Heart left ventricle (tissue), 16 donors: ENCODE measurements at regions not wholly inside any gene's neighbourhood (a gene's known extent, or its start where the extent isn't known, plus 50 kb on each side); places are given as distances from the start of the nearest gene placed in this dataset.

Experiments
- ATAC-seq, 4 donors: fragments of 200-7000 bp; cut with Tn5 transposase; one replicate each; pipeline ENCODE4 v1.9.1; 2020 to 2022; ENCODE audit warnings: moderate library complexity in 4 of 4, mild to moderate bottlenecking in 3 of 4, moderate number of reproducible peaks in 1 of 4
- DNase-seq, 5 donors: peaks; one replicate each; pipeline ENCODE4 v3.0.0-alpha.2; 2020
- H3K27ac ChIP-seq, 12 donors: fragments of 200-600 bp; sonication (generic) in 4 of 12; one replicate each; pipeline versions ENCODE4 v1.5.0 to v1.8.0; 2016 to 2022; ENCODE audit warnings: mild to moderate bottlenecking in 2 of 12
- H3K27me3 ChIP-seq, 9 donors: fragments of 200-600 bp; sonication (generic) in 2 of 9; one replicate each; pipeline versions ENCODE4 v1.5.1 to v1.8.0; 2016 to 2022; ENCODE audit warnings: mild to moderate bottlenecking in 3 of 9
- H3K36me3 ChIP-seq, 9 donors: fragments of 200-600 bp; sonication (generic) in 2 of 9; one replicate each; pipeline versions ENCODE4 v1.5.0 to v1.8.0; 2018 to 2022; ENCODE audit warnings: mild to moderate bottlenecking in 2 of 9
- H3K4me1 ChIP-seq, 12 donors: fragments of 200-600 bp; sonication (generic) in 4 of 12; one replicate each; pipeline versions ENCODE4 v1.5.0 to v1.8.0; 2016 to 2022; ENCODE audit warnings: mild to moderate bottlenecking in 3 of 12
- H3K4me3 ChIP-seq, 12 donors: fragments of 200-600 bp; sonication (generic) in 4 of 12; one replicate each; pipeline versions ENCODE4 v1.5.0 to v1.8.0; 2017 to 2022; ENCODE audit warnings: mild to moderate bottlenecking in 9 of 12, moderate library complexity in 4 of 12
- H3K9me3 ChIP-seq, 12 donors: fragments of 200-600 bp; sonication (generic) in 4 of 12; one replicate each; pipeline versions ENCODE4 v1.5.0 to v1.8.0; 2016 to 2022; ENCODE audit warnings: mild to moderate bottlenecking in 1 of 12
- POLR2A ChIP-seq, 2 donors: fragments of 450-650 bp; IDR thresholded peaks; one replicate each; pipeline ENCODE4 v1.6.1; 2017; ENCODE audit warnings: antibody characterized with exemption in 2 of 2, mild to moderate bottlenecking in 2 of 2, moderate library complexity in 2 of 2
- whole genome bisulfite sequencing, 4 donors: extraction: QIAGEN DNeasy Blood & Tissue Kit in 2 of 4; methylation state at CpG; one replicate each; pipeline versions ENCODE4 v1.1.5 to v1.1.7; 2013 to 2018; 5-methylcytosine and 5-hydroxymethylcytosine counted together
- intact Hi-C, 10 donors: fragments of 100-400 bp; cut with DNase I; formaldehyde crosslinking; loops; one replicate each; pipeline versions ENCODE4 v1.11.1 to v1.14.2; 2022
- TF ChIP-seq, protein P1 (sequence below), 12 donors: fragments of 200-600 bp; sonication (generic) in 4 of 12; IDR thresholded peaks; one replicate each; pipeline versions ENCODE4 v1.5.0 to v1.8.0; 2018 to 2022; ENCODE audit warnings: antibody characterized with exemption in 12 of 12, mild to moderate bottlenecking in 5 of 12
- donor health status: ischemic (EF 13 %, LVEDD 7.1; RV severe dilation, severe dysfunction).
- donor health status: healthy with polysubstance abuse.
- donor health status: DM: no; HTN: yes; CAD: no.
- donor health status: DM: no; HTN: no; CAD: no.
- donor health status: ischemic (EF 25% LVEDD 6.9; RV normal size, moderate dysfunction).
- donor health status: ischemic (EF 25% LVEDD 5.7; RV mildly dilated, moderate dysfunction).
- donor health status: healthy.
- donor health status: DM: yes; HTN: yes; CAD: no.
- donor health status: ischemic (EF 35%, LVEDD 5.7; RV mildly dilated, moderate dysfunction).
- donor health status: nonischemic (EF 11% LVEDD 7.7; RV severe dilation, severe dysfunction).
- donor health status: DM: yes; HTN: yes; CAD: no.
- donor health status: PGD.
- donor health status: ischemic (EF 29% LVEDD 5.4; RV normal size, mild dysfunction).
- donor health status: nonischemic (EF 23%, LVEDD 6.1; RV moderate dilation, normal function).

DNA sequence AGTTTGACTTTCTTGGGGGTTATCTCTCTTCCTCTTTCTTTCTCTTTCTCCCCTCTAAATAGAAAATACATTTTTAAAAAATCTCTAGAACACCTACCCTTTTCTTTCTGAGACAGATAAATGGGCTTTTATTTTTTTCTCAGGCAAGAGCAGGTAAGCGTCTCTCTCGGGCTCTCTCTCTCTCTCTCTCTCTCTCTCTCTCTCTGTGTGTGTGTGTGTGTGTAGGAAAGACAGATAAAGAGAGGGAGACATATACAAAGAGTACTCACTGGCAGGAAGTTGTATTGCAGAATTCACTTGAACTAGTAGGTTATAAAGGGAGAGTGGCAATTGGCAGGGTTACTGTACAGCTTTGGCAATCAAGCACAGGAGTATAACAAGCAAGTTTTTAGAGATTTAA, 118.1 kb upstream of the LSAMP start:
- 7 to 19% (median 16%) methylated on average over 2 of the region's 2 CpGs for WGBS, 4 donors
- H3K4me3 ChIP-seq = no peak overlapping the region
- H3K36me3 ChIP-seq = no peaks in the 10 kb centered on the region
- ATAC-seq (no peak), DNase-seq (no peak)
- no peaks in the 10 kb centered on the region for H3K4me1 ChIP-seq
- no peaks in the 10 kb centered on the region for H3K9me3 ChIP-seq
- no peaks in the 10 kb centered on the region for H3K27me3 ChIP-seq
- intact Hi-C loops = no loop called here
- H3K27ac ChIP-seq = no peak overlapping the region
- TF ChIP-seq, protein P1, sequence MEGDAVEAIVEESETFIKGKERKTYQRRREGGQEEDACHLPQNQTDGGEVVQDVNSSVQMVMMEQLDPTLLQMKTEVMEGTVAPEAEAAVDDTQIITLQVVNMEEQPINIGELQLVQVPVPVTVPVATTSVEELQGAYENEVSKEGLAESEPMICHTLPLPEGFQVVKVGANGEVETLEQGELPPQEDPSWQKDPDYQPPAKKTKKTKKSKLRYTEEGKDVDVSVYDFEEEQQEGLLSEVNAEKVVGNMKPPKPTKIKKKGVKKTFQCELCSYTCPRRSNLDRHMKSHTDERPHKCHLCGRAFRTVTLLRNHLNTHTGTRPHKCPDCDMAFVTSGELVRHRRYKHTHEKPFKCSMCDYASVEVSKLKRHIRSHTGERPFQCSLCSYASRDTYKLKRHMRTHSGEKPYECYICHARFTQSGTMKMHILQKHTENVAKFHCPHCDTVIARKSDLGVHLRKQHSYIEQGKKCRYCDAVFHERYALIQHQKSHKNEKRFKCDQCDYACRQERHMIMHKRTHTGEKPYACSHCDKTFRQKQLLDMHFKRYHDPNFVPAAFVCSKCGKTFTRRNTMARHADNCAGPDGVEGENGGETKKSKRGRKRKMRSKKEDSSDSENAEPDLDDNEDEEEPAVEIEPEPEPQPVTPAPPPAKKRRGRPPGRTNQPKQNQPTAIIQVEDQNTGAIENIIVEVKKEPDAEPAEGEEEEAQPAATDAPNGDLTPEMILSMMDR (IDR thresholded peaks at IDR 0.05) = no peak
- TF ChIP-seq POLR2A (IDR thresholded peaks at IDR 0.05) = no peak

DNA sequence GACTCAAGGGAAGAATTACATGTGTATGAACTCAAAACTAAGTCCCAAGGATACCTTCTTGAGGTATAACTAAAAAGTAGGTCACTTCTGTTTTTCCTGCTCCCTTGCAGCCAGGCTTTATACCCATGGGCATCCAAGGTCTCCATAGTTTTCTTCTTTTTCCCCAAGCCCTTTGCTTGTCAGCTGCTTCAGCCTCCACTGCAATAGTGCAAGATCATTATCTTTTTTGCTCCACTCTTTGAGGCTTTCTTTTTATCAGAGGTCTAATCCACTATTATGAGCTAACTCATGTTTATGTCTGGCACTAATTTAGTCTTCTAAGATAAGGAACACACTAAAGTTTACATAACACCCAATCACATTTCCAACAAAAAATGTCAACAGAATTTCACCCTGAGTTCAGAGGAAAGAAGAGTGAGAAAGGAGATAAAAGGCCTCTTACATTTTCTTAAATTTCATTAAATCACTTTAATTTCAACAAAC, 121.2 kb upstream of the LSAMP start:
- ATAC-seq = no peak
- Histone ChIP-seq H3K36me3 (no peaks in the 10 kb centered on the region), H3K4me3 (no peak overlapping the region), H3K27ac (no peak overlapping the region), H3K9me3 (no peaks in the 10 kb centered on the region), H3K27me3 (no peaks in the 10 kb centered on the region), H3K4me1 (no peaks in the 10 kb centered on the region)
- intact Hi-C loops = no loop called here
- no peak for DNase-seq
- TF ChIP-seq, protein P1 (IDR thresholded peaks at IDR 0.05) = no peak

DNA sequence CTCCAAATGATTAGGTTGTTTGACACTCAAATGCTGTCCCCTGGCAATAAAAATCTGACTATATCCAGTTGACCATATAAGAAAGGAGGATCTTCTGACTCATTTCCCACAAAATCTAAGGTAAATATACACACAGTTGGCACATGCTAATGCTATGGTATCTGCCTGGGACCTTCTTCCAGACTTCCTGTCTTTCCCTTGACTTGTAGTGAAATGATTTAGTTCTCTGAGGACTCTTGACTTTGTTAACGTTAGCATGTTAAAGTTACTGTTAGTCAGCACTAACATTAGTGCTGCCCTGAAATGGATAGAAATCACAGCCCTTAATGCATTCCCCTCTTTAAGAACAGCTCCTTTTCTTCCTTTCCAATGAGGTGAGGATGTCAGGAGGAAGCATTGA, 124.3 kb upstream of the LSAMP start:
- no peak for TF ChIP-seq POLR2A (IDR thresholded peaks at IDR 0.05)
- TF ChIP-seq, protein P1 (IDR thresholded peaks at IDR 0.05) = no peak
- Histone ChIP-seq H3K4me1 (no peaks in the 10 kb centered on the region), H3K4me3 (no peak overlapping the region), H3K27ac (no peak overlapping the region), H3K27me3 (no peaks in the 10 kb centered on the region), H3K9me3 (peaks cover 0 to 3% (median 0%) of the 10 kb centered on the region in 12 donors), H3K36me3 (no peaks in the 10 kb centered on the region)
- intact Hi-C loops = no loop called here
- DNase-seq (no peak), ATAC-seq (no peak)
- 35 to 37% (median 37%) methylated on average over 1 of the region's 1 CpG for WGBS, 4 donors

DNA sequence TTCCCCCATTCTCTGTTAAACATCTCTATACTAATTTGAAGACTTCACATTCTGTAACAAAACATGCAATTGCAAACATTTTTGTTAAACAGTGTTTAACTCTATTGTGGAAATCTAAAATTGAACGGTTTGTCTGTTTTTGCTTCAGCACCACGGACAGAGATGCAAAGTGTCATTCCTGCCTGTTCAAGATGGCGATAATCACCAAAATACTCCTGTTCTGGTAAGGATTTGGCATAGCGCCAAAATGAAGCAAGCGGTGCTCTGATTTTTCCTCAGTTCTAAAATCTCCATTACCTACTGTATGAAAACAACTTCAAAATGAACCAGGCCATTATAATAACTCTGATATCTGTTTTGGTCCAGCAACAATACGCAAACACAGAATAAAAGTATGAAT, 129.7 kb upstream of the TUSC7 start:
- TF ChIP-seq, protein P1 (IDR thresholded peaks at IDR 0.05) = no peak
- no peak for TF ChIP-seq POLR2A (IDR thresholded peaks at IDR 0.05)
- H3K27me3 ChIP-seq = no peaks in the 10 kb centered on the region
- no peaks in the 10 kb centered on the region for H3K36me3 ChIP-seq
- DNase-seq (no peak), ATAC-seq (no peak)
- H3K4me3 ChIP-seq = no peak overlapping the region
- WGBS, 4 donors = 10 to 18% (median 14%) methylated on average over 6 of the region's 6 CpGs
- intact Hi-C loops = no loop called here
- no peaks in the 10 kb centered on the region for H3K9me3 ChIP-seq
- H3K4me1 ChIP-seq = no peaks in the 10 kb centered on the region
- no peak overlapping the region for H3K27ac ChIP-seq
